ENCODE measurements at regions not wholly inside any gene's neighbourhood (a gene's known extent, or its start where the extent isn't known, plus 50 kb on each side); places are given as distances from the start of the nearest gene placed in this dataset.

DNA sequence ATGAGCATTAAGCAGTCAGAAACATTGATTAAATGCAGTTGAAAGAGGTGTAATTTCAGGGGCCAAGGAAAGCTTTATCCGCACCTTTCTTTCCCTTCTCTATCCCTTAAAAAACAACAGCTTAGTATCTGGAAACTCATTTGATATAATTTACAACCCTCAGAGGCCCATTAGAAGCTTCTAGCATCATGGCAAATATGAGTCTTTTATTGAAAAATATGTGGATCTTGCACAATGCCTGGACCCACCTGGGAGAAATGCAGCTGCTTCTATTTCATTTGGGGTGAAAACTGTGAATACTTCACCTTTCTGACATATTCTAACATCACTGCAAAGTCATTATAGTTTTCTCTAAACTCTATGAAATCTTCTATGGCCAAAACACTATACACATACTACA, 492.2 kb upstream of the PSMD7 start:
- DNase-seq: no peak
- no peaks in the 10 kb centered on the region for H3K36me3 ChIP-seq
- H3K9me3 ChIP-seq: no peaks in the 10 kb centered on the region
- H3K4me1 ChIP-seq: no peaks in the 10 kb centered on the region
- no peak overlapping the region for H3K27ac ChIP-seq
- H3K27me3 ChIP-seq: no peaks in the 10 kb centered on the region
- no peak overlapping the region for H3K4me3 ChIP-seq
- TF ChIP-seq, protein P1, sequence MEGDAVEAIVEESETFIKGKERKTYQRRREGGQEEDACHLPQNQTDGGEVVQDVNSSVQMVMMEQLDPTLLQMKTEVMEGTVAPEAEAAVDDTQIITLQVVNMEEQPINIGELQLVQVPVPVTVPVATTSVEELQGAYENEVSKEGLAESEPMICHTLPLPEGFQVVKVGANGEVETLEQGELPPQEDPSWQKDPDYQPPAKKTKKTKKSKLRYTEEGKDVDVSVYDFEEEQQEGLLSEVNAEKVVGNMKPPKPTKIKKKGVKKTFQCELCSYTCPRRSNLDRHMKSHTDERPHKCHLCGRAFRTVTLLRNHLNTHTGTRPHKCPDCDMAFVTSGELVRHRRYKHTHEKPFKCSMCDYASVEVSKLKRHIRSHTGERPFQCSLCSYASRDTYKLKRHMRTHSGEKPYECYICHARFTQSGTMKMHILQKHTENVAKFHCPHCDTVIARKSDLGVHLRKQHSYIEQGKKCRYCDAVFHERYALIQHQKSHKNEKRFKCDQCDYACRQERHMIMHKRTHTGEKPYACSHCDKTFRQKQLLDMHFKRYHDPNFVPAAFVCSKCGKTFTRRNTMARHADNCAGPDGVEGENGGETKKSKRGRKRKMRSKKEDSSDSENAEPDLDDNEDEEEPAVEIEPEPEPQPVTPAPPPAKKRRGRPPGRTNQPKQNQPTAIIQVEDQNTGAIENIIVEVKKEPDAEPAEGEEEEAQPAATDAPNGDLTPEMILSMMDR (IDR thresholded peaks at IDR 0.05): no peak
- TF ChIP-seq POLR2A (IDR thresholded peaks at IDR 0.05): no peak

DNA sequence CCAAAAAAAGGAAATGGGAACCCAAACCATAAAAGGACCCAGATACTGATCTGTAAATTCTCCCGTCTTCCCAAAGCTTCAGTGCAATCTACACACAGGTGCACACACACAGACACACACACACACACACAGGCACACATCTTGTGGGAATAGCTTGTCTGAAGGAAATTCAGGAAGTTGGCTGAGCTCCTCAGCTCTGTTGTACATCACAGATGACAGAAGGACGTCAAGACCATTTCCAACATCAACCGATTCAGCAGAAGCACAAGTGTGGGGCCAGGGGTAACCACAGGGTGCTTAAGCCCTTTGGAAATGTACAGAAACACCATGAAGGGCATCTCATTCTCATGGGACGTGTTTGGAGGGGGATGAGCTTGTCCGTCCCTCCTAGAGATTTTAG, 498.1 kb upstream of the PSMD7 start:
- Histone ChIP-seq H3K4me3 (no peak overlapping the region), H3K27me3 (no peaks in the 10 kb centered on the region), H3K36me3 (no peaks in the 10 kb centered on the region), H3K4me1 (no peaks in the 10 kb centered on the region), H3K9me3 (no peaks in the 10 kb centered on the region), H3K27ac (no peak overlapping the region)
- TF ChIP-seq, protein P1 (IDR thresholded peaks at IDR 0.05): no peak
- no peak for TF ChIP-seq POLR2A (IDR thresholded peaks at IDR 0.05)
- no peak for DNase-seq

DNA sequence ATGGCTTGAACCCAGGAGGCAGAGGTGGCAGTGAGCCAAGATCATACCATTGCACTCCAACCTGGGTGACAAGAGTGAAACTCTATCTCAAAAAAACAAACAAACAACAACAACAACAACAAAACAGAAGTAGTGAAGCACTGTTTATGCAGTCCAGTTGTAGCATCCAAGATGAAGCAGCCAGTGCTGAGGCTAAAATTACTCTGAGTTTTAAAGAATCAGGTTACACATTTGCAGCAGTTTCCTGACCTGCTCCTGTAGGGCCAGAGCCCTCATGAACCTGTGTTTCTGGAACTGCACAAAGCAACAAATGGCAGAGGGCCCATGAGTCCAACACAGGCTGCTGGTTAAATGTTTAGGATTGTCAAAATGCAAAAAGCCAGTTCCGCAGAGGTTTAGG, 499.5 kb upstream of the PSMD7 start:
- no peaks in the 10 kb centered on the region for H3K36me3 ChIP-seq
- TF ChIP-seq POLR2A (IDR thresholded peaks at IDR 0.05): no peak
- TF ChIP-seq, protein P1 (IDR thresholded peaks at IDR 0.05): no peak
- H3K4me3 ChIP-seq: no peak overlapping the region
- no peaks in the 10 kb centered on the region for H3K4me1 ChIP-seq
- no peaks in the 10 kb centered on the region for H3K9me3 ChIP-seq
- no peak overlapping the region for H3K27ac ChIP-seq
- no peak for DNase-seq
- no peaks in the 10 kb centered on the region for H3K27me3 ChIP-seq

GRCh38 chr16:73796241-73796640, 500.4 kb upstream of the PSMD7 start:
- no peak overlapping the region for H3K4me3 ChIP-seq
- DNase-seq: no peak
- no peaks in the 10 kb centered on the region for H3K4me1 ChIP-seq
- H3K27ac ChIP-seq: no peak overlapping the region
- H3K27me3 ChIP-seq: no peaks in the 10 kb centered on the region
- H3K36me3 ChIP-seq: no peaks in the 10 kb centered on the region
- H3K9me3 ChIP-seq: no peaks in the 10 kb centered on the region
- TF ChIP-seq, protein P1 (IDR thresholded peaks at IDR 0.05): no peak
- TF ChIP-seq POLR2A (IDR thresholded peaks at IDR 0.05): no peak

DNA sequence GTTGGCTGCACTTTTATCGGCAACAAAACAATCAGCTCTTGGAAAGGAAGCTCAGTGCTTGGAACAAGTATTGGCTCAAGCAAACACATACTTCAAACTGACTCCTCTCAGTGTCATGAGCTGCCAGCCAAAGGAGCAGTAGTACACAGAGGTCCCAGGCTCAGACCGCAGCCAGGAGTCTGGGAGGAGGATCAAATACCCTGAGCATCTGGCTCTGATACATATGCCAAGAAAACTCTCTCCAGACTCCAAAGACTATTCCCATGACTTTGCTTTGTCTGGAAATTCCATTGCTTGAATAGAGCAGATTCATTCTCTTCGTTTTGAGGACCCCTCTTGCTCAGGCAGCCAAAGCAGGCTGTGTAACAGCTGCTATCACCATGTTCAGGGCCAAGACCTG, 501.6 kb upstream of the PSMD7 start:
- TF ChIP-seq, protein P1 (IDR thresholded peaks at IDR 0.05): no peak
- no peak for TF ChIP-seq POLR2A (IDR thresholded peaks at IDR 0.05)
- no peak for DNase-seq
- Histone ChIP-seq H3K27ac (no peak overlapping the region), H3K36me3 (no peaks in the 10 kb centered on the region), H3K9me3 (no peaks in the 10 kb centered on the region), H3K4me1 (no peaks in the 10 kb centered on the region), H3K4me3 (no peak overlapping the region), H3K27me3 (no peaks in the 10 kb centered on the region)

GRCh38 chr16:73793871-73794437, 502.7 kb upstream of the PSMD7 start:
- DNase-seq: no peak

More at GRCh38 chr16:73793871-73794437, 502.7 kb upstream of the PSMD7 start:
- H3K4me1 ChIP-seq: no peaks in the 10 kb centered on the region
- no peaks in the 10 kb centered on the region for H3K9me3 ChIP-seq
- H3K4me3 ChIP-seq: no peak overlapping the region
- no peaks in the 10 kb centered on the region for H3K27me3 ChIP-seq
- TF ChIP-seq, protein P1 (IDR thresholded peaks at IDR 0.05): no peak
- no peak for TF ChIP-seq POLR2A (IDR thresholded peaks at IDR 0.05)
- H3K36me3 ChIP-seq: no peaks in the 10 kb centered on the region
- no peak overlapping the region for H3K27ac ChIP-seq
